ENCODE measurements at regions not wholly inside any gene's neighbourhood (a gene's known extent, or its start where the extent isn't known, plus 50 kb on each side); places are given as distances from the start of the nearest gene placed in this dataset.

DNA sequence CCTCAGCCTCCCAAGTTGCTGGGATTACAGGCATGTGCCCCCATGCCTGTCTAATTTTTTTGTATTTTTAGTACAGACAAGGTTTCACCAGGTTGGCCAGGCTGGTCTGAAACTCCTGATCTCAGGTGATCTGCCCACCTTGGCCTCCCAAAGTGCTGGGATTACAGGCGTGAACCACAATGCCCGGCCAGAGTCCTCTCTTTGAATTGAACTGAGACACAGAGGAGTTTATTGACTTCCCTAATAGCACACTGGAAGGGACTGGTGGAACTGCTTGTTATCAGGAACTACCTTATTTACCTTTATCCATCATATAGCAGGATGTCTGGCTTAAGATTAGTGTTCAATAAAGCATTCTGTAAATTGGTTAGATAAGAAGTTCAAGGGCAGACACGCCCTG is 613.8 kb downstream of the EFNB2 start:
- no peak for TF ChIP-seq POLR2AphosphoS5 (IDR thresholded peaks at IDR 0.05; ENCODE audit: low read depth, low read length)
- no peak for TF ChIP-seq POLR2A (IDR thresholded peaks at IDR 0.05; ENCODE audit: low read depth, low read length)
- TF ChIP-seq TAF1 (IDR thresholded peaks at IDR 0.05; ENCODE audit: low read depth, low read length), result no peak

Data from GM12891 (cell line).